ENCODE measurements at regions not wholly inside any gene's neighbourhood (a gene's known extent, or its start where the extent isn't known, plus 50 kb on each side); places are given as distances from the start of the nearest gene placed in this dataset.

GRCh38 chr10:50987934-50988333 lies 86.4 kb upstream of the PRKG1 start:
- H3K27me3 ChIP-seq (ENCODE audit: insufficient read depth) = no peaks in the 10 kb centered on the region; the same call in 1 of the 2 replicates
- no peaks in the 10 kb centered on the region for H3K9me2 ChIP-seq
- H4K20me1 ChIP-seq (ENCODE audit: insufficient read depth) = no peaks in the 10 kb centered on the region
- no peak for TF ChIP-seq YY1 (IDR thresholded peaks at IDR 0.05; ENCODE audit: low read depth)
- no peak for TF ChIP-seq PBX3 (IDR thresholded peaks at IDR 0.05)
- no peak for TF ChIP-seq FOSL2 (IDR thresholded peaks at IDR 0.05; ENCODE audit: borderline replicate concordance, low read depth)
- TF ChIP-seq RCOR1 (IDR thresholded peaks at IDR 0.05; ENCODE audit: low read length) = no peak
- no peak for TF ChIP-seq NRF1 (IDR thresholded peaks at IDR 0.05; ENCODE audit: low read depth, low read length)
- no peak for TF ChIP-seq GATA2 (CRISPR knock-in tag; IDR thresholded peaks at IDR 0.05)
- no peak for TF ChIP-seq CHD2 (IDR thresholded peaks at IDR 0.05; ENCODE audit: low read length, partially characterized antibody)
- no peak for TF ChIP-seq NFIC (IDR thresholded peaks at IDR 0.05; ENCODE audit: borderline replicate concordance)
- TF ChIP-seq ELF1 (IDR thresholded peaks at IDR 0.05) = no peak
- TF ChIP-seq RFX5 (IDR thresholded peaks at IDR 0.05; ENCODE audit: low read length) = no peak
- no peak for TF ChIP-seq SIN3A (IDR thresholded peaks at IDR 0.05; ENCODE audit: borderline replicate concordance, low read depth, low read length)
- no peak for TF ChIP-seq FOXM1 (IDR thresholded peaks at IDR 0.05; ENCODE audit: low read depth)
- H3K4me3 ChIP-seq (ENCODE audit: low read depth in 2 of 2, low read length in 1 of 2) = no peak overlapping the region
- no peaks in the 10 kb centered on the region for H3K36me3 ChIP-seq (replicated peaks in 1 of 2; ENCODE audit: control insufficient read depth in 1 of 2, insufficient read depth in 2 of 2, low read length in 1 of 2)
- no peak overlapping the region for H3K4me2 ChIP-seq
- peaks cover 0 to 11% of the 10 kb centered on the region in 2 experiments; a peak in 1 of 4 replicates for H3K4me1 ChIP-seq (ENCODE audit: control insufficient read depth in 1 of 2, insufficient read depth in 2 of 2, low read depth in 1 of 2, low read length in 1 of 2)
- peaks cover 5% of the 10 kb centered on the region for H3F3A ChIP-seq (replicated peaks; ENCODE audit: insufficient read depth)
- ChIA-PET POLR2A (no interaction called here), CTCF (no interaction called here)
- H3K27ac ChIP-seq (ENCODE audit: low read depth in 2 of 2, low read length in 1 of 2) = no peak overlapping the region
- DNase-seq = no peak
- no peak overlapping the region for H2AFZ ChIP-seq (ENCODE audit: low read depth)
- no peaks in the 10 kb centered on the region for H3K79me2 ChIP-seq (ENCODE audit: insufficient read depth)
- 63% methylated on average over 2 of the region's 2 CpGs for WGBS (ENCODE audit: low lambda C conversion rate)
- no peaks in the 10 kb centered on the region for H3K9me3 ChIP-seq
- H3K9ac ChIP-seq = no peak overlapping the region

- H3K9me2 ChIP-seq = no peaks in the 10 kb centered on the region
- no peak overlapping the region for H2AFZ ChIP-seq (ENCODE audit: low read depth)
- H3K4me1 ChIP-seq (ENCODE audit: control insufficient read depth in 1 of 2, insufficient read depth in 2 of 2, low read depth in 1 of 2, low read length in 1 of 2) = peaks cover 0 to 11% of the 10 kb centered on the region in 2 experiments; a peak in 1 of 4 replicates
- H4K20me1 ChIP-seq (ENCODE audit: insufficient read depth) = no peaks in the 10 kb centered on the region
- no peaks in the 10 kb centered on the region; the same call in 1 of the 2 replicates for H3K27me3 ChIP-seq (ENCODE audit: insufficient read depth)
- ChIA-PET CTCF (interaction anchor here (0.6 to 1.2 kb wide), 5 partner anchors 10 to 46 kb away, joined by 3 read pairs; no protein-coding TSS in a partner anchor), POLR2A (no interaction called here)
- TF ChIP-seq RFX5 (IDR thresholded peaks at IDR 0.05; ENCODE audit: low read length) = no peak
- no peak for TF ChIP-seq GATA2 (CRISPR knock-in tag; IDR thresholded peaks at IDR 0.05)
- no peak for TF ChIP-seq ELF1 (IDR thresholded peaks at IDR 0.05)
- TF ChIP-seq POLR2AphosphoS5 (IDR thresholded peaks at IDR 0.05; ENCODE audit: low read depth, low read length) = no peak
- no peak for TF ChIP-seq TEAD4 (IDR thresholded peaks at IDR 0.05; ENCODE audit: borderline replicate concordance, insufficient read depth)
- no peak for TF ChIP-seq FOXJ3 (CRISPR knock-in tag; IDR thresholded peaks at IDR 0.05)
- TF ChIP-seq USF1 (IDR thresholded peaks at IDR 0.05; ENCODE audit: borderline replicate concordance, low read depth) = no peak
- TF ChIP-seq CTCF (IDR thresholded peaks at IDR 0.05) = peak; percentile 69
- peak; percentile 51 for TF ChIP-seq RAD21 (IDR thresholded peaks at IDR 0.05; ENCODE audit: low read length)
- WGBS (ENCODE audit: low lambda C conversion rate) = 63% methylated on average over 4 of the region's 4 CpGs
- H3K36me3 ChIP-seq (replicated peaks in 1 of 2; ENCODE audit: control insufficient read depth in 1 of 2, insufficient read depth in 2 of 2, low read length in 1 of 2) = no peaks in the 10 kb centered on the region
- H3K27ac ChIP-seq (ENCODE audit: low read depth in 2 of 2, low read length in 1 of 2) = no peak overlapping the region
- H3K9ac ChIP-seq = no peak overlapping the region
- H3K79me2 ChIP-seq (ENCODE audit: insufficient read depth) = no peaks in the 10 kb centered on the region
- peak; percentile 27 for DNase-seq
- no peak overlapping the region for H3K4me3 ChIP-seq (ENCODE audit: low read depth in 2 of 2, low read length in 1 of 2)
- no peak overlapping the region for H3K4me2 ChIP-seq
- H3F3A ChIP-seq (replicated peaks; ENCODE audit: insufficient read depth) = peaks cover 4% of the 10 kb centered on the region
- no peaks in the 10 kb centered on the region for H3K9me3 ChIP-seq
Observed at GRCh38 chr10:50988792-50989191, 85.5 kb upstream of the PRKG1 start.

Data from SK-N-SH (cell line).